AG08395 (cell line): ENCODE measurements at regions not wholly inside any gene's neighbourhood (a gene's known extent, or its start where the extent isn't known, plus 50 kb on each side); places are given as distances from the start of the nearest gene placed in this dataset.
"Not testable (repeated sequence)": the region's sequence is repeated elsewhere in the genome, so short reads cannot be mapped to it uniquely, and the experiment has no call there.

Experiments
- DNase-seq: peaks from one replicate; pipeline ENCODE4 v3.0.0; 2012; ENCODE audit warnings: mixed read lengths, low spot score

DNA sequence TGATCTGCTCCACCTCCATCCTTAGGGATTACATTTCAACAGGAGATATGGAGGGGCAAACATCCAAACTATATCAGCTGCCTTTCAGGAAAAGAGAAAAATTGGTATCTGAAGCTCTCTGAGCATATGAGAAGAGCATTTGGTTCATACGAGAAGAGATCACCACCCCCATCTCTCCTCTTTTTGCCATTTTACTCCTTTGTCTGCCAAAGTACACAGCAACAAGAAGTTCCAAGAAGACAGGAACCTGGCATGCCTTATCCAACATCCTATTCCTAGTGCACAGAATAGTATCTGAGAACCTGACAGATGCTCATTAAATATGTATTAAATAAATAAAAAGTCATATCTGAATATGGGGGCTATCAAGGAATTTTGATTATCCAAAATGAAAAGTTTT lies 142.5 kb upstream of the PKN2 start:
- no peak for DNase-seq

DNA sequence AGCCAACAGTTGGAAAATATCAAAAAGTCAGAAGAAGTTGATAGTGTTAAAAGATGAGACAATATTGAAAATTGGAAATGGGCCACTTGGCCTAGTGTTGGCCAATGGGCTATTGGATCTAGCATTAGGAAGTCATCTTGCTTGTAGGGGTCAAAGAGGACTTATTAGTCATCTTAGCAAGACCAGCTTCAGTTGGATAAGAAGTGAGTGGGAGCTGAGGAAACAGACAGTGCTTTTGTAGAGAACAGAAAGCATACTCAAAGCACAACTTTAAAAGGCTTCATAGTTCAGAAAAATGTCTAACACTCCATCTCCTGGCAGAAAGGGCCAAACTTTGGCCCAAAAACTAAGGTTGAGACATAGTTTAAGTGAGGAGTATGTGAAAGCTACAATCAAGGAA lies 139.9 kb upstream of the PKN2 start:
- DNase-seq: no peak

DNA sequence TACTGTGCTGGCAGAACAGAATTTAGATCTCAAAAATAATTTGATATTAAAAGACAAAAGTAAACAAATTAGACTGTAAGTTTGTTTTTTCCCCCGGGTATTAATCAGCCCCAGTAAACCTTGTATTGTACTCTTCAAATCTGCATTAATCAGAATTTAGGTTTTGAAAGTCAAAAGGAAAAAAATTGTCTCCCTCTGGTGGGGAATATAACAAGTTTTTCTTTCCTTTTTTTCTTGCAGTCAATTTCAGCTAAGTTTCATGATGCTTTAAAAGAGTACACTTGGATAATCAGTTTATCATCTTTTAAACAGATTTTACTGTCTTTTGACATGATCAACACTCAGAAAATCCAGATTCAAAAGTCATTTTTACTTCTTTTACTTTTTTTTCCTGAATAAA lies 134.5 kb upstream of the PKN2 start:
- DNase-seq: no peak

DNA sequence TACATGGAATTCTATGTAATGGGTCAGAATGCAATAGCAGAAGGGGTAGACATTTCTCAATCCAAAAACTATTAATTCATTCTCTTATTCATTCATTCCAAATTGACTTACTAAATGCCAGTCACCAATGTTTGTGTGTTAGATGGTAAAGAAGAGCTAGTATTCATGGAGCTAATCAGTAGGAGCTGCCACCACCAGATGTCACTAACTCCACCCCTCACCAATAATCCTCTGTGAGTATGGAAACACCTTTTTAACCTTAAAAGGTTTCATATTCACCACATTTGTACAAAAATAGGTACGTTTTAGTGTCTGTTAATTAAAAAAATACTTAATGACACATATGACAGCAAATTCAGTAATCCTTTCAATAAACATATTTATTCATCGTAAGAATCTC lies 131.8 kb upstream of the PKN2 start:
- DNase-seq: no peak

DNA sequence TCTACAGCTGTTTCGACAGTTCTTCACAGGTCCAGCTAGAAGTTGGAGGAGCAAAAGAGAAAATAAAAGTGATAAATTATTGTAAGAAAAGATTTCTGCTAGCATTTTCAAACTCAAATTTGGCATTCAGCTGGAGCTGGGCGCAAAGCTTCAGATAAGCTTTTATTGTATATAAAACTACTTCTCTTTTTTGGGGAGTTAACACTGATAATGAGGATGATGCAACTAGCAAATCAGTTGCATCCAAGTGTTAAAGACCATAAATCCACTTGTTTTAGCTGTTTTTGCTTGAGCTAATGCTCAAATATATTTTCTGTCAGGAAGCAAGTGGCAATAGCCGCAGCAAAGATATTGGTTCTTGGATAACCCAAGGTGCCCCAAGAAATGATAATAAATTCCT lies 127.1 kb upstream of the PKN2 start:
- no peak for DNase-seq

DNA sequence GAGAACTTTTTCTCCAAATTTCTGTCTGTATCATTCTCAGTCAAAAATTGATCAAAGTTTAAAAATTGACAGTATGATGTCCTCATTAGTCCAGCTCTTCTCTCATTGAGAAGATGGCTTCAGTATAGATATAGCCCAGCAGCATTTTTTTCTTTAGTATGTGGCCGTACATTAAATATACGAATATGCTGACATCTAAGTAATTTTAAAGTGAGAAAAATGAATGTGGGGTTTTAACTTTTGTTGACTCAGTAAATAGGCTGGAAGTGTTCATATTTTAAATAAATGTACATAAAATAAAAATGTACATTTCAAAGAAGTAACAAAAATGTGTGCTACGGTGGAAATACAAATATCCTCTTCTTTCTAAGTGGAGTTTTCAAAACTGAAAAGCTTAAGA lies 123.5 kb upstream of the PKN2 start:
- DNase-seq: no peak

DNA sequence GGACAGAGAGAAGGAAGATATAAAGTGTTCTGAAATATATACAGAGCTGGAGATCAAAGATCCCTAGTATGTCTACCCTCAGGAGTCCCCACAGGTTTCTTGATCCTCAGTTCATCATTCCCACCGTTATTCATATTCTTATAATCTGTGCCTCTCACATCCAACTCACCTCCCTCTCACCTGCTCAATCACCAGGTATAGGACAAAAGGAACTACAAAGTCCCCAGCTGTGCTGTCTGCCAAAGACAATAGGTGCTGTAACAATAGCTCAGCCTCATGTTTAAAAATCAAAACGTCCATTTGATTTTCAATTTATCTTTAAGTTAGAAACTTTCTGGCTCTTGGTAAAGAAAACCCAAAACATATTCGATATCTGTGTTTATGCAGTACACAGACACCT lies 121.1 kb upstream of the PKN2 start:
- DNase-seq: no peak

DNA sequence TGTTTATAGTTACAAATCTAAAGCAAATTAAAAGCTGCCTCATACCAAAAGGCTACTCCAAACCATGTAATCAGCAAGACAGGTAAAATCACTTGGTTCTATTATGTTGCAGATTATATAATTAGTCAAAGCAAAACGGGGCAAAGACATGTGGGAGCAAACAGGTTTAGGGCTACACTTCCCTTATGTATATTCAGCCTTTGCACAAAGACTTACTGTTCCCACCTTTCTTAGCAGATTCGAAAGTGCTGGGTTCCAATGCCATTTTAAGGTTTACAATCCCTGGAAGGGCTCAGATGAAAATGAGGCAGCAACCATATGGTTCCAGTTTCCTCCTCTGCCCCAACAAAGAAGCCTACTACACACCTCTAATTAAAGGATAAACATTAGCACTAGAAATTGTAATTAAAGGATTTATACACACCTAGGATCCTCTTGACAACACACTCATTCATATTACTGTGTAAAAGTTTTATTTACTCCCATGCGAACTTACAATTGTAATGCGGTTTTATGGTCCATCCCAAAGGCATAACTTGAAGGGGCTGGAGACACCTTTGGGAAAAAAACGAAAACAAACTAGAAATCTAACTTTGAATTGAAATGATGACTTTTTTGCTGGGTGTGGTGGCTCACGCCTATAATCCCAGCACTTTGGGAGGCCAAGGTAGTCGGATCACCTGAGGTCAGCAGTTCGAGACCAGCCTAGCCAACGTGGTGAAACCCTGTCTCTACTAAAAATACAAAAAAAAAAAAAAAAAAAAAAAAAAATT lies 117.3 kb upstream of the PKN2 start:
- DNase-seq: no peak

DNA sequence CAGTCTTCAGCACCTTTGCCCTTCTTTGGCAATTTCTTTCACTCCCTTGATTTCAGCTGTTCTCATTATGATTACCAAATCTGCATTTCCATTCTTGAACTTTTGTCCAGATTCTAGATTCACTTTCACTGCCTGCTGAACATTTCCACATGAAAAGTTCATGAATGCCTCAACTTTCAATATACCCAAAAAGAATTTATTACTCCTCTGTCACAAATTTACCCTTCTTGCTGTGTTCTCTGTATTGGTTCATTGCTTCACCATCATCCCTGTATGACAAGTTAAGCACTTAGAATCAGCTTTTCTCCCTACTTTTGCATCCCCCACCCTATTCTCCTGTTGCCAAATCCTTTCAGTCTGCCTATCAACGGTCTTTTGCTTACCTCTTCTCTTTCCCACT lies 112.6 kb upstream of the PKN2 start:
- no peak for DNase-seq

DNA sequence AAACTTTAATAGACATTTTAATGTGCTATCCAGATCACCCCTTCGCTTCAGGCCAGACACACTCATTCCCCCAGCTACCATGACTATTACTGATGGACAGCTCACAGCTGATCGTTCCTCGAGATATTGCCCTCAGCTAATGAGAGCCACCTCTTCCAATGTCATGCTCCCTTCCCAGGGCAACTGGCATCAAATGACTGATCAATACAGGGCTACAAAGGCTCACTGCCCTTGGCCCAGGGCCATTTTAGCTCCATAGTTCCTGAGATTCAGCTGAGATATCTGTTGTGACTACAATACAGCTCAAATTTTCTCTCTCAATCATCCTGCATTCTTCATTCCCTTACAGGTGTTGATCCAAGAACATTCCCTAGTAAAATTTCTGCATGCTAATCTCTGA lies 104.5 kb upstream of the PKN2 start:
- DNase-seq: no peak

DNA sequence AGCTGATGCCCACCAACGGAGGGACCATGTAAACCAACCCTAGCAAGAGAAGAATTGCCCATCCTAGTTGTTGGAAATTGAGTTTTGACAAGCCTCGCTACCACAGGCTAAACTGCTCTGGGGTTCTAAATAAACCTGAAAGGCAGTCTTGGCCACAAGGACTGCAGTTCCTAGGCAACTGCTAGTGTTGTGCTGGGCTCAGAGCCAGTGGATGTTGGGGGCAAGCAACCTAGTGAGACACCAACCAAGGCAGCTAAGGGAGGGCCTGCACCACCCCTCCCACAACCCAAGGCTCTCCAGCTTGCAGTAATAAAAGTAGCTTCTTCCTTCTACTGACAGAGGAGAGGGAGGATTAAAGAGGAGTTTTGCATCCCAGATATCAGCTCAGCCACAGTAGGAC lies 102.4 kb upstream of the PKN2 start:
- no peak for DNase-seq

DNA sequence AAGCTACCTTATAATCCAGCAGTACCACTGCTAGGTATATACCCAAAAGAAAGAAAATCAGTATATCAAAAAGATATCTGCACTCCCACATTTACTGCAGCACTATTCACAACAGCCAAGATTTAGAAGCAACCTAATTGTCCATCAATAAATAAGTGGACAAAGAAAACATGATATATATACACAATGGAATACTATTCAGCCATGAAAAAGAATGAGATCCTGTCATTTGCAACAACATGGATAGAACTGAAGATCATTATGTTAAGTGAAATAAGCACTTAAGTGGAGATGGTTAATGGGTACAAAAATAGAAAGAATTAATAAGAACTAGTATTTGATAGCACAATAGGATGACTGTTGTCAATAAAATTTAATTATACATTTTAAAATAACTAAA lies 90.7 kb upstream of the PKN2 start:
- DNase-seq: no peak

DNA sequence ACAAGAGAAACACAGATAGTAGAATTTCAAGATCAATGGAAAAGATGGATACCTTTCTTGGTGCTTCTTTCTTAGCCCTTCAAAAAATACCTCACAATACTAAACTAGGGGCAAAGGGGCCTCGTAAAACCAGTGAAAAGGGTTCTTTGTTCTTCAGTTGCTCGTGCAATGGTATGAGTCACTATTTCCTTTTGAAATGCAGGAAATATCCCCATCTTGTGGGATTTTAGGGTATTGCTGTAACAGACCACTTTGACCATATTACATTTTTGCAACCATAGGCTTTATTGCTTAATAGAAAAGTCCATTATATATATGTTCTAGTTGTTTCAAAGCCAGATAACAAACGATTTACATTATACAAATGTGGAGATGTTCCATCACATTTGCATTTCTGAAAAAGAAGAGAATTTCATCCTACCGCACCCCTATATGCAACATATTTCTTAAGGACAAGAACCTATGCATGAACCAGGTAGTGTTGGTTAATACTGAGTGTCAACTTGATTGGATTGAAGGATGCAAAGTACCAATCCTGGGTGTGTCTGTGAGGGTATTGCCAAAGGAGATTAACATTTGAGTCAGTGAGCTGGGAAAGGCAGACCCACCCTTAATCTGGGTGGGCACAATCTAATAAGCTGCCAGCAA lies 88.6 kb upstream of the PKN2 start:
- DNase-seq: peak; percentile 25

DNA sequence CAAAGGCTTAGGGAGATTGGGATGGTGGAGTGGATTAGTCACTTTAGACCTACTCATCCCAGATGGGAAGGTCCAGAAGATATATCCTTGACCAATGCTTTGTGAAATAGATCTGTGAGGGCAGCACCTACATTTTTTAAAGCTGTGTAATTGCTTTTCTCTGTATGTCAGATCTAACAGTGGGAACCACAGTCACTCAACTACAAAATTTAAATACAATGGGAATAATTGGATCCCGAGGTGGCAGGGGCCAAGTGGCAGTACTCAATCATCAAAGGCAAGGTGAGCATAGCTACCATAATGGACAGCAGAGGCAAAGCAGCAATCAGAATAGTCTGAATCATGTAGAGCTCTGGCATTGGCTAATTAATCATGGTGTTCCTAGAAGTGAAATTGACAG lies 86.1 kb upstream of the PKN2 start:
- not testable (repeated sequence) for DNase-seq

DNA sequence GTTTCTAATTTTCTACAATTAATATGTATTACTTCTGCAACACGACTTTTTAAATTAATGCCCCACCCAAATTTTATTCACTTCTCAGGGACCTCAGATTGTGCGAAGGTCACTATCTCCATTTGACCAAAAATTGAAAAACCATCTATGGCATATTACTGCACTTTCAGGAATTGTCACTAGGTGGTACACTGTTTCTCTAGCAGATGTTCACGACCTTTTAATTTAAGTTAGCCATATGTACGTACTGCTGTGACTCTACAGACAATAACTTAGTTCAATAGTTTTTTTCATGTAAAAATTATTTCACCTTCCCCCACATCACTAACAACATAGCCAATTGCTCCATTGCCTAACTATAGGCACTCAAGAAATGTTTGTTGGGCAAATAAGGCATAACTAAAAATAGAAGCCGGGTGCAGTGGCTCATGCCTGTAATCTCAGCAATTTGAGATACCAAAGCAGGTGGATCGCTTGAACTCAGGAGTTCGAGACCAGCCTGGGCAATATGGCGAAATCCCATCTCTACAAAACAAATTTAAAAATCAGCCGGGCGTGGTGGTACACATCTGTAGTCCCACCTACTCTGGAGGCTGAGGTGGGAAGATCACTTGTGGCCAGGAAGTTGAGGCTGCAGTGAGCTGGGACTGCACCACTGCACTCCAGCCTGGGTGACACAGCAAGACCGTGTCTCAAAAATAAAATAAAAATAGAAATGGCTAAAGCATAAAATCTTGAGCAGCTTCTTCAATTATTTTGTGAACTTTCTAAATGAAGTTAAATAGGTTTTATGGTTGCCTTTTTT lies 75.7 kb upstream of the PKN2 start:
- peak; percentile 39 for DNase-seq

DNA sequence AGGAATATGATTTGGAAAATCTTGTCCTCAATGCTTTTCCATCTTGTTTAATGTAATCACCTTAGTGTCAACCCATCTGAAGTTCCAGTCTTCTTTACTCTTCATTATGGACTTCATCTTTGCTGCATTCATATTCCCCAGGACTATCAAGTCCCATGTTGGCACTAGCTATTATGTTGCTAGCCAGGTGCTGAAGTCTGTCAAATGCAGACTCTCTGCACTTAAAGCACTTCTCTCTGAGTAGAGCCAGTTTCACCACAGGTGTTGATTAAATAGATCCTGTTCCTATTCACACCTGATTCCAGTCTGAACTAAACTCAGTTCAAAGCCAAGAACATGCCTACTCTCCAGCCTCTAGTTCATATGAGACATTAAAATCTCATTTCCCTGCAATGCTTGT lies 75.0 kb upstream of the PKN2 start:
- no peak for DNase-seq

DNA sequence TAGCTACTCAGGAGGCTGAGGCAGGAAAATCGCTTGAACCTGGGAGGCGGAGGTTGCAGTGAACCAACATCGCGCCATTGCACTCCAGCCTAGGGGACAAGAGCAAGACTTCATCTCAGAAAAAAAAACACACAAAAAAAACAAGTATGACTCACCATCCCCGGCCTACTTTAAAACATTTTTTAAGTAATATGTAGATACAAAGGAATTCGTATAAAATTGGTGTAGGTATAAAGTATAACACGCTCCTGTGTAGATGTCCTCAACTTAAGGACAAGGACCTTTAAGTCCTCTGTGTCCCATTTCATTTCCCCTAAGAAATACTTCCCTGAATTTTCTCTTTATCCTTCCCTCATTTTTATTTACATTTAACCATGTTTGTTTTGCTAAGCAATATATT lies 73.4 kb upstream of the PKN2 start:
- no peak for DNase-seq

DNA sequence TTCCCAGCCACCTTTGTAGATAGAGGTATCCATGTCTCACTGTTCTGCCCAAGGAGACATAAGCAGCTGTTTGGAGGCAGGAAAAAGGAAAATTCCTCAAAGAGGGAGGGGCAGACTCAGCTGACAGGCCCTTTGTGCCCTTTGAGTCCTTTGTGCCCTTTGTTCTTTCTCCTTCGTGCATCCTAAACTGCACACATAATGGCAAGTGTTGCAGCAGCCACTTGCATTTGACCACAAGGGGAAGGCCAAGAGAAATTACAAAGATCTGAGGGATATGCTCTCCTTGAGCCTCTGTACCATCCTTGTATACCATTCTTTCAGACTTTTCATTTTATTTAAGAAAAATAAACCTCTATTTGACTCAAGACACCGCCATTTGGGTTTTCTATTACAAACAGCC lies 71.8 kb upstream of the PKN2 start:
- DNase-seq: no peak

DNA sequence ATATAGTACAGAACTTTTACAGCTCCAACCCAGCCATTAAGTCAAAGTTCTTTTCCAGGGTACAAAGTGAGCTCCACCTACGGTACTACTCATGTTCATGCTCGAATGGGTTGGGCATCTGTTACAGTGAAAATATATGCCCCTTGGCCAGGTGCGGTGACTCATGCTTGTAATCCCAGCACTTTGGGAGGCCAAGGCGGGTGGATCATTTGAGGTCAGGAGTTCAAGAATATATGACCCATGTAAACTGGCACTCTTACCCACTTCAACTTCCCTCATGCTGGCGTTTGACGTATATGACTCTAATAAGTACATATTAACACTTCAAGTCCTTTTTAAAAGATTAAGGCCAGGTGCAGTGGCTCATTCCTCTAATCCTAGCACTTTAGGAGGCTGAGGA lies 71.3 kb upstream of the PKN2 start:
- no peak for DNase-seq

DNA sequence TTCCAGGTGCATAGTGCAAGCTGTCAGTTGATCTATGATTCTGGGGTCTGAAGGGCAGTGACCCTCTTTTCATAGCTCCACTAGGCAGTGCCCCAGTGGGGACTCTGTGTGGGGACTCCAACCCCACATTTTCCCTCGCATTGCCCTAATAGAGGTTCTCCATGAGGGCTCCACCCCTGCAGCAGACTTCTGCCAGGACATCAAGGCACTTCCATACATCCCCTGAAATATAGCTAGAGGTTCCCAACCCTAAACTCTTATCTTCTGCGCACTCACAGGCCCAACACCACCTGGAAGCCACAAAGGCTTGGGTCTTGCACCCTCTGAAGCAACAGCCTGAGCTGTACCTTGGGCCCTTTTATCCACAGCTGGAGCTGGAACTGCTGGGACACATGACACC lies 65.7 kb upstream of the PKN2 start:
- DNase-seq: no peak

DNA sequence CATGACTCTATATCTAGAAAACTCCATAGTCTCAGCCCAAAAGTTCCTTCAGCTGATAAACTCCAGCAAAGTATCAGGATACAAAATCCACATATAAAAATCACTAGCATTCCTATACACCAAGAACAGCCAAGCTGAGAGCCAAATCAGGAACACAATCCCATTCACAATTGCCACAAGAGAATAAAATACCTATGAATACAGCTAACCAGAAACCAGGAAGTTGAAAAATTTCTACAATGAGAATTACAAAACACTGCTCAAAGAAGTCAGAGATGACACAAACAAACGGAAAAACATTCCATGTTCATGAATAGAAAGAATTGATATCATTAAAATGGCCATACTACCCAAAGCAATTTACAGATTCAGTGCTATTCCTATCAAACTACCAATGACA lies 61.0 kb upstream of the PKN2 start:
- not testable (repeated sequence) for DNase-seq
